ENCODE measurements at regions not wholly inside any gene's neighbourhood (a gene's known extent, or its start where the extent isn't known, plus 50 kb on each side); places are given as distances from the start of the nearest gene placed in this dataset.

DNA sequence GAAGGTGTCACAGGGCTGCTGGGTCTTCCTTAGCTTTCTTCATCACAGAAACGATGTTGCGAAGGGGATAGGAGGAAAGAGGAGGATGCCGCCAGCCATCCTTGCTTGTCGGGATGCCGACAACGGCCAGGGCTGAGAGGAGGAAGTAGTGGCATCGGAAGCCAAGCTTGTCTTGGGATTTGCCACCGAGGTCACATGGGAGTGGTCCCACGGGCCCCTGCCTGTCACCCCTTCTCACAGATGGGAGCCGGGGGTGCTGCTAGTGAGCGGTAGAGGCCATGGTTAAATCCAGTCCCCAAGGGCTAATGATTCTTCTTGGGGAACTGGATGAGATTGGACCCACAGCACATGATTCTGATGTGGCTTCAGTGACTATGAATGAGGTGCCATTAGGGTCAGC is 1375.8 kb downstream of the BRD1 start:
- TF ChIP-seq, protein P1, sequence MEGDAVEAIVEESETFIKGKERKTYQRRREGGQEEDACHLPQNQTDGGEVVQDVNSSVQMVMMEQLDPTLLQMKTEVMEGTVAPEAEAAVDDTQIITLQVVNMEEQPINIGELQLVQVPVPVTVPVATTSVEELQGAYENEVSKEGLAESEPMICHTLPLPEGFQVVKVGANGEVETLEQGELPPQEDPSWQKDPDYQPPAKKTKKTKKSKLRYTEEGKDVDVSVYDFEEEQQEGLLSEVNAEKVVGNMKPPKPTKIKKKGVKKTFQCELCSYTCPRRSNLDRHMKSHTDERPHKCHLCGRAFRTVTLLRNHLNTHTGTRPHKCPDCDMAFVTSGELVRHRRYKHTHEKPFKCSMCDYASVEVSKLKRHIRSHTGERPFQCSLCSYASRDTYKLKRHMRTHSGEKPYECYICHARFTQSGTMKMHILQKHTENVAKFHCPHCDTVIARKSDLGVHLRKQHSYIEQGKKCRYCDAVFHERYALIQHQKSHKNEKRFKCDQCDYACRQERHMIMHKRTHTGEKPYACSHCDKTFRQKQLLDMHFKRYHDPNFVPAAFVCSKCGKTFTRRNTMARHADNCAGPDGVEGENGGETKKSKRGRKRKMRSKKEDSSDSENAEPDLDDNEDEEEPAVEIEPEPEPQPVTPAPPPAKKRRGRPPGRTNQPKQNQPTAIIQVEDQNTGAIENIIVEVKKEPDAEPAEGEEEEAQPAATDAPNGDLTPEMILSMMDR (IDR thresholded peaks at IDR 0.05) = no peak
- no peak for TF ChIP-seq EZH2 (IDR thresholded peaks at IDR 0.05; ENCODE audit: borderline replicate concordance, insufficient read depth, low read depth, low read length, poor library complexity, severe bottlenecking)
